ENCODE measurements at regions not wholly inside any gene's neighbourhood (a gene's known extent, or its start where the extent isn't known, plus 50 kb on each side); places are given as distances from the start of the nearest gene placed in this dataset.

DNA sequence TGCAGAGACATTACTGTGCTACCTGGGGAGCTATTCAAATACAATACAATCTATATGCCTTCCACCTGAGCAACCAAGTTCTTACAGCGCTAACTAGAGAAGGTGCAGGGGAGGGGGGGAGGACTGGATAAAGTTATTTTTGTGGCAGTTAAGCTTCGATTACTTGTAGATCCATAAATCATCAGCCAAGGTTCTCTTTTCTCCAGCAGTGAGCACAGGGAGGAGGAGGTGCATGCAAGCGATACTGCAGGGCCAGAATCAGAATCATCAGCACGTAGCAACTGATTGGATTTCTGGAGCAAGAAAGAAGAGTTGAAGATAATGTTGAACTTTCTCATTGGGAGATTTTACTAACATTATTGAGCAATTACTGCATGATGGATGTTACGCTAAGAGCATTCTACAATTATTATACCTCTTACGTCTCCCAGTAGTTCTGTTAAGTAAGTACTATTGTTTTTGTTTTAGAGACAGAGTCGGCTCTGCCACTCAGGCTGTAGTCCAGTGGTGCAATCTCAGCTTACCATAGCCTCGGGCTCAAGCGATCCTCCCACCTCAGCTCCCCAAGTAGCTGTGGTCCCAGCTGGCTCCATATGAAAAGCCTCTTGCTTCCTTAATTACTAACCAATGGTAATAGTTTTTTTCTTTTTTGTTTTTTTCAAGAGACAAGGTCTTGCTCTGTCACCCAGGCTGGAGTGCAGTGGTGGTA, 74.6 kb upstream of the EEA1 start:
- no peak overlapping the region for H2AFZ ChIP-seq (replicated peaks; ENCODE audit: low read length, poor library complexity)
- no peak overlapping the region for H3K14ac ChIP-seq (replicated peaks; ENCODE audit: low read depth, low read length)
- in situ Hi-C loops (cut with MboI; ENCODE audit: low sequenced_read_pairs) (no loop called here), intact Hi-C loops (cut with micrococcal nuclease) (no loop called here), dilution Hi-C loops (cut with HindIII; ENCODE audit: low sequenced_read_pairs, unreplicated experiment) (no loop called here)
- TF ChIP-seq, protein P1, sequence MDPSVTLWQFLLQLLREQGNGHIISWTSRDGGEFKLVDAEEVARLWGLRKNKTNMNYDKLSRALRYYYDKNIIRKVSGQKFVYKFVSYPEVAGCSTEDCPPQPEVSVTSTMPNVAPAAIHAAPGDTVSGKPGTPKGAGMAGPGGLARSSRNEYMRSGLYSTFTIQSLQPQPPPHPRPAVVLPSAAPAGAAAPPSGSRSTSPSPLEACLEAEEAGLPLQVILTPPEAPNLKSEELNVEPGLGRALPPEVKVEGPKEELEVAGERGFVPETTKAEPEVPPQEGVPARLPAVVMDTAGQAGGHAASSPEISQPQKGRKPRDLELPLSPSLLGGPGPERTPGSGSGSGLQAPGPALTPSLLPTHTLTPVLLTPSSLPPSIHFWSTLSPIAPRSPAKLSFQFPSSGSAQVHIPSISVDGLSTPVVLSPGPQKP (IDR thresholded peaks at IDR 0.05; ENCODE audit: borderline replicate concordance, low read depth, low read length): no peak
- TF ChIP-seq NFE2L2 (IDR thresholded peaks at IDR 0.05; ENCODE audit: low read depth, low read length): no peak
- no peak for TF ChIP-seq MXI1 (IDR thresholded peaks at IDR 0.05; ENCODE audit: borderline replicate concordance, low read depth, low read length)
- TF ChIP-seq RAD21 (IDR thresholded peaks at IDR 0.05; ENCODE audit: low read length): no peak
- no peak for TF ChIP-seq SMC3 (IDR thresholded peaks at IDR 0.05; ENCODE audit: low read depth, low read length)
- TF ChIP-seq BHLHE40 (IDR thresholded peaks at IDR 0.05; ENCODE audit: low read depth, low read length): no peak
- TF ChIP-seq, protein P2, sequence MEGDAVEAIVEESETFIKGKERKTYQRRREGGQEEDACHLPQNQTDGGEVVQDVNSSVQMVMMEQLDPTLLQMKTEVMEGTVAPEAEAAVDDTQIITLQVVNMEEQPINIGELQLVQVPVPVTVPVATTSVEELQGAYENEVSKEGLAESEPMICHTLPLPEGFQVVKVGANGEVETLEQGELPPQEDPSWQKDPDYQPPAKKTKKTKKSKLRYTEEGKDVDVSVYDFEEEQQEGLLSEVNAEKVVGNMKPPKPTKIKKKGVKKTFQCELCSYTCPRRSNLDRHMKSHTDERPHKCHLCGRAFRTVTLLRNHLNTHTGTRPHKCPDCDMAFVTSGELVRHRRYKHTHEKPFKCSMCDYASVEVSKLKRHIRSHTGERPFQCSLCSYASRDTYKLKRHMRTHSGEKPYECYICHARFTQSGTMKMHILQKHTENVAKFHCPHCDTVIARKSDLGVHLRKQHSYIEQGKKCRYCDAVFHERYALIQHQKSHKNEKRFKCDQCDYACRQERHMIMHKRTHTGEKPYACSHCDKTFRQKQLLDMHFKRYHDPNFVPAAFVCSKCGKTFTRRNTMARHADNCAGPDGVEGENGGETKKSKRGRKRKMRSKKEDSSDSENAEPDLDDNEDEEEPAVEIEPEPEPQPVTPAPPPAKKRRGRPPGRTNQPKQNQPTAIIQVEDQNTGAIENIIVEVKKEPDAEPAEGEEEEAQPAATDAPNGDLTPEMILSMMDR (conservative IDR thresholded peaks at IDR 0.05; ENCODE audit: low read depth, low read length): no peak
- no peak for TF ChIP-seq MAZ (IDR thresholded peaks at IDR 0.05; ENCODE audit: borderline replicate concordance, low read depth, low read length)
- TF ChIP-seq, protein P3, sequence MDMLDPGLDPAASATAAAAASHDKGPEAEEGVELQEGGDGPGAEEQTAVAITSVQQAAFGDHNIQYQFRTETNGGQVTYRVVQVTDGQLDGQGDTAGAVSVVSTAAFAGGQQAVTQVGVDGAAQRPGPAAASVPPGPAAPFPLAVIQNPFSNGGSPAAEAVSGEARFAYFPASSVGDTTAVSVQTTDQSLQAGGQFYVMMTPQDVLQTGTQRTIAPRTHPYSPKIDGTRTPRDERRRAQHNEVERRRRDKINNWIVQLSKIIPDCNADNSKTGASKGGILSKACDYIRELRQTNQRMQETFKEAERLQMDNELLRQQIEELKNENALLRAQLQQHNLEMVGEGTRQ (IDR thresholded peaks at IDR 0.05; ENCODE audit: low read depth, low read length): no peak
- TF ChIP-seq MAFK (IDR thresholded peaks at IDR 0.05; ENCODE audit: low read depth, low read length): no peak
- TF ChIP-seq POLR2A (IDR thresholded peaks at IDR 0.05; ENCODE audit: low read depth, low read length): no peak
- no peak for TF ChIP-seq CEBPB (IDR thresholded peaks at IDR 0.05; ENCODE audit: low read depth, low read length)
- no peak for TF ChIP-seq FOS (IDR thresholded peaks at IDR 0.05; ENCODE audit: low read depth, low read length)
- TF ChIP-seq RCOR1 (IDR thresholded peaks at IDR 0.05; ENCODE audit: insufficient replicate concordance, low read length): no peak
- TF ChIP-seq CHD1 (IDR thresholded peaks at IDR 0.05; ENCODE audit: low read depth, low read length): no peak
- TF ChIP-seq RFX5 (IDR thresholded peaks at IDR 0.05; ENCODE audit: low read depth, low read length): no peak
- H3K9me3 ChIP-seq (ENCODE audit: control insufficient read depth, insufficient read depth, low read length): no peaks in the 10 kb centered on the region
- H4K91ac ChIP-seq (ENCODE audit: insufficient read depth, low read depth, low read length): no peak overlapping the region
- no peak overlapping the region for H2BK20ac ChIP-seq (ENCODE audit: low read depth, low read length)
- H2AK9ac ChIP-seq (replicated peaks; ENCODE audit: low read depth, low read length, poor library complexity): no peak overlapping the region
- no peaks in the 10 kb centered on the region for H3K36me3 ChIP-seq (ENCODE audit: control insufficient read depth, insufficient read depth, low read length)
- DNase-seq (no peak), ATAC-seq (ENCODE audit: low read depth) (no peak)
- H3K27me3 ChIP-seq (ENCODE audit: control insufficient read depth, insufficient read depth, low read length): no peaks in the 10 kb centered on the region
- H3K18ac ChIP-seq (ENCODE audit: low read depth, low read length): no peak overlapping the region
- H2AK5ac ChIP-seq (ENCODE audit: low read depth, low read length): 0 out of 2 replicates have a peak overlapping the region, but pooled peaks have one; percentile 54
- no peak overlapping the region; the same call in 1 of the 2 replicates for H3K4ac ChIP-seq (ENCODE audit: low read depth, low read length)
- no peak overlapping the region for H3K4me2 ChIP-seq (ENCODE audit: low read depth, low read length)
- H3K23ac ChIP-seq (ENCODE audit: low read depth, low read length): no peak overlapping the region
- no peak overlapping the region; the same call in 2 of the 3 replicates for H2BK15ac ChIP-seq (ENCODE audit: low read depth, low read length)
- no TSS peak for BruUV-seq (replicated peaks)
- peaks cover 3% of the 10 kb centered on the region; the same call in 1 of the 2 replicates for H3K9me1 ChIP-seq (ENCODE audit: insufficient read depth, low read length)
- peak overlapping the region; percentile 46; the same call in 1 of the 2 replicates for H2BK120ac ChIP-seq (ENCODE audit: low read depth, low read length)
- no peak overlapping the region for H2BK5ac ChIP-seq (ENCODE audit: low read depth, low read length, poor library complexity, severe bottlenecking)
- peaks cover 5% of the 10 kb centered on the region for H3K4me1 ChIP-seq (ENCODE audit: control insufficient read depth, insufficient read depth, low read length)
- no peak overlapping the region for H3K9ac ChIP-seq (ENCODE audit: low read depth, low read length)
- no peaks in the 10 kb centered on the region for H4K20me1 ChIP-seq (ENCODE audit: insufficient read depth, low read length)
- ChIA-PET POLR2A (ENCODE audit: unreplicated experiment) (no interaction called here), CTCF (no interaction called here)
- H4K8ac ChIP-seq (ENCODE audit: low read depth in 2 of 2, low read length in 2 of 2): no peak overlapping the region; a peak in 1 of 4 replicates
- H3K4me3 ChIP-seq (ENCODE audit: insufficient read depth, low read depth, low read length): no peak overlapping the region
- no CpG with 5 or more reads among the region's 9 CpGs for WGBS, 2 experiments (ENCODE audit: extremely low coverage in 2 of 2, insufficient read length in 1 of 2)
- no peak overlapping the region for H3K27ac ChIP-seq (ENCODE audit: insufficient read depth, low read length)
- H3K56ac ChIP-seq (ENCODE audit: extremely low read depth, insufficient read depth, low read length): no peak overlapping the region
- H3K79me1 ChIP-seq (ENCODE audit: low read depth in 1 of 2, low read length in 2 of 2): no peaks in the 10 kb centered on the region
- no peak overlapping the region for H4K5ac ChIP-seq (ENCODE audit: low read depth, low read length)

All from IMR-90 (cell line).